HepG2 (cell line): ENCODE measurements at regions not wholly inside any gene's neighbourhood (a gene's known extent, or its start where the extent isn't known, plus 50 kb on each side); places are given as distances from the start of the nearest gene placed in this dataset.

Experiments used
- ATAC-seq: fragments of 200-7000 bp; cut with Tn5 transposase; 3 replicates; pipeline ENCODE4 v1.9.1; 2020; ENCODE audit warnings: mild to moderate bottlenecking, moderate library complexity
- BruUV-seq: library from RNA; stranded (reverse); fragments of 400-500 nt; replicated peaks from 2 replicates; lab custom pipeline; 2021; lab: Mats Ljungman, UMichigan
- CTCF ChIA-PET: fragments of 300-600 bp; formaldehyde crosslinking; extraction: SDS; loops from one replicate; lab custom pipeline; 2021; ENCODE audit warnings: low total read pairs, inconsistent platforms, low intra/inter-chr PET ratio; lab: Yijun Ruan, JAX
- POLR2A ChIA-PET: fragments of 350-600 bp; sonication (Branson Sonifier 250); formaldehyde crosslinking; loops from one replicate; lab custom pipeline; 2020; ENCODE audit warnings: antibody characterized with exemption, inconsistent platforms; lab: Yijun Ruan, JAX
- DNase-seq: peaks from one replicate; pipeline ENCODE4 v3.0.0-alpha.2; 2015; ENCODE audit warnings: low spot score
- FAIRE-seq: peaks from 3 replicates; lab custom pipeline; 2011; peaks lifted over from hg19 to GRCh38; lab: Jason Lieb, UNC
- H2AFZ ChIP-seq: one replicate; pipeline ENCODE4 v1.6.1; 2011; ENCODE audit warnings: low read length, inconsistent platforms
- H3K27ac ChIP-seq: fragments of 300-600 bp; 3 replicates; pipeline ENCODE4 v1.8.0; 2011; ENCODE audit warnings: mixed run types, mild to moderate bottlenecking, mixed read lengths, low read length, inconsistent platforms; ENCODE audit not compliant: insufficient read depth; ENCODE audit errors: extremely low read length
- H3K27me3 ChIP-seq, 2 experiments: fragments of 200-600 bp in 1 of 2; 2 replicates in 1 of 2; 3 replicates in 1 of 2; pipeline versions ENCODE4 v1.6.0 to v1.8.0; 2011; ENCODE audit warnings: low read length in 2 of 2, mild to moderate bottlenecking in 2 of 2, moderate library complexity in 2 of 2, inconsistent platforms in 1 of 2; ENCODE audit not compliant: insufficient read depth in 2 of 2, control insufficient read depth in 1 of 2
- H3K36me3 ChIP-seq, 2 experiments: fragments of 200-600 bp in 1 of 2; replicated peaks in 1 of 2; 2 replicates in 1 of 2; 3 replicates in 1 of 2; pipeline versions ENCODE4 v1.5.1 to v1.8.0; 2011; ENCODE audit warnings: low read length in 2 of 2, inconsistent platforms in 1 of 2; ENCODE audit not compliant: insufficient read depth in 2 of 2, control insufficient read depth in 1 of 2
- H3K4me1 ChIP-seq: 2 replicates; pipeline ENCODE4 v1.5.1; 2012; ENCODE audit warnings: low read length, inconsistent platforms; ENCODE audit not compliant: insufficient read depth
- H3K4me2 ChIP-seq: 2 replicates; pipeline ENCODE4 v1.6.0; 2011; ENCODE audit warnings: low read depth, low read length, inconsistent platforms
- H3K4me3 ChIP-seq, 3 experiments: fragments of 200-600 bp in 1 of 3; sonication (generic), shearing (Covaris generic) in 1 of 3; replicated peaks in 1 of 3; 2 replicates each; pipeline ENCODE4 v1.5.1; 2011 to 2016; ENCODE audit warnings: low read length in 3 of 3, inconsistent platforms in 2 of 3, low read depth in 2 of 3, mild to moderate bottlenecking in 2 of 3, control low read depth in 1 of 3, mixed read lengths in 1 of 3; ENCODE audit not compliant: insufficient read depth in 1 of 3
- H3K79me2 ChIP-seq: one replicate; pipeline ENCODE4 v1.6.1; 2011; ENCODE audit warnings: low read length, inconsistent platforms; ENCODE audit not compliant: insufficient read depth
- H3K9ac ChIP-seq: 2 replicates; pipeline ENCODE4 v1.6.0; 2011; ENCODE audit warnings: mild to moderate bottlenecking, low read depth, low read length, inconsistent platforms; ENCODE audit not compliant: insufficient read depth
- H3K9me3 ChIP-seq: 2 replicates; pipeline ENCODE4 v1.5.1; 2012; ENCODE audit warnings: mild to moderate bottlenecking, low read length
- H4K20me1 ChIP-seq: 2 replicates; pipeline ENCODE4 v1.6.0; 2011; ENCODE audit warnings: inconsistent platforms, mild to moderate bottlenecking, low read length, moderate library complexity; ENCODE audit not compliant: insufficient read depth
- CHD4 ChIP-seq: fragments of 200-600 bp; sonication (generic); IDR thresholded peaks from 2 replicates; pipeline ENCODE4 v1.7.0; 2017; ENCODE audit warnings: mild to moderate bottlenecking, low read length, borderline replicate concordance
- FUBP1 ChIP-seq: sonication (generic); formaldehyde crosslinking; IDR thresholded peaks from 2 replicates; pipeline ENCODE4 v1.5.1; 2020; ENCODE audit warnings: missing genetic modification reagents, mild to moderate bottlenecking, borderline replicate concordance
- HMG20A ChIP-seq: IDR thresholded peaks from 2 replicates; pipeline ENCODE4 v1.6.1; 2016; ENCODE audit warnings: borderline replicate concordance
- HOXA9 ChIP-seq: sonication (generic); formaldehyde crosslinking; IDR thresholded peaks from 2 replicates; pipeline ENCODE4 v1.8.1; 2022; ENCODE audit warnings: missing genetic modification reagents, mild to moderate bottlenecking, moderate library complexity, borderline replicate concordance
- KAT8 ChIP-seq: IDR thresholded peaks from 2 replicates; pipeline ENCODE4 v1.6.1; 2016; ENCODE audit warnings: missing genetic modification reagents, missing compliant biosample characterization
- MXD3 ChIP-seq: IDR thresholded peaks from 2 replicates; pipeline ENCODE4 v1.6.1; 2016; ENCODE audit warnings: mild to moderate bottlenecking, missing biosample characterization, missing genetic modification reagents
- MYNN ChIP-seq: sonication (generic); formaldehyde crosslinking; IDR thresholded peaks from 2 replicates; pipeline ENCODE4 v1.4.0; 2020; ENCODE audit warnings: mild to moderate bottlenecking, low read depth, missing genetic modification reagents
- RARA ChIP-seq: IDR thresholded peaks from 2 replicates; pipeline ENCODE4 v1.6.1; 2016; ENCODE audit warnings: missing genetic modification reagents, missing compliant biosample characterization
- RNF2 ChIP-seq: fragments of 450-650 bp; conservative IDR thresholded peaks from 2 replicates; pipeline ENCODE4 v1.6.1; 2016; ENCODE audit warnings: low read depth
- TCF7 ChIP-seq: sonication (generic); IDR thresholded peaks from 2 replicates; pipeline ENCODE4 v1.6.1; 2016; ENCODE audit warnings: antibody characterized with exemption, low read depth
- ZFP82 ChIP-seq: sonication (generic); formaldehyde crosslinking; IDR thresholded peaks from 2 replicates; pipeline ENCODE4 v1.5.1; 2020; ENCODE audit warnings: mild to moderate bottlenecking, missing genetic modification reagents, borderline replicate concordance
- ZGPAT ChIP-seq: IDR thresholded peaks from 2 replicates; pipeline ENCODE4 v1.6.1; 2016; ENCODE audit warnings: mild to moderate bottlenecking
- ZKSCAN5 ChIP-seq: sonication (generic); formaldehyde crosslinking; IDR thresholded peaks from 2 replicates; pipeline ENCODE4 v1.5.1; 2020; ENCODE audit warnings: mild to moderate bottlenecking, missing genetic modification reagents
- ZNF10 ChIP-seq: sonication (generic); formaldehyde crosslinking; IDR thresholded peaks from 2 replicates; pipeline ENCODE4 v1.4.0; 2020; ENCODE audit warnings: mild to moderate bottlenecking, low read depth, missing genetic modification reagents, borderline replicate concordance
- ZNF644 ChIP-seq: IDR thresholded peaks from 2 replicates; pipeline ENCODE4 v1.6.1; 2016; ENCODE audit warnings: low read depth
- ZNF687 ChIP-seq: sonication (generic); formaldehyde crosslinking; IDR thresholded peaks from 2 replicates; pipeline ENCODE4 v1.5.1; 2020; ENCODE audit warnings: mild to moderate bottlenecking, missing genetic modification reagents, moderate library complexity
- ZNF83 ChIP-seq: sonication (generic); formaldehyde crosslinking; IDR thresholded peaks from 2 replicates; pipeline ENCODE4 v1.4.0; 2020; ENCODE audit warnings: missing genetic modification reagents, mild to moderate bottlenecking, borderline replicate concordance
- WGBS: methylation state at CpG from one replicate; pipeline ENCODE4 v1.1.6; 2017; ENCODE audit warnings: low lambda C conversion rate; 5-methylcytosine and 5-hydroxymethylcytosine counted together
- in situ Hi-C: cut with HindIII; loops from 2 replicates; pipeline ENCODE4 v1.10.0; 2017; ENCODE audit warnings: low pct_unique_long_range_greater_than_20kb; ENCODE audit not compliant: extremely low pct_ligation_motif_present
- intact Hi-C: fragments of 100-400 bp; cut with micrococcal nuclease; formaldehyde crosslinking; loops from one replicate; pipeline ENCODE4 v1.10.0; 2022; ENCODE audit not compliant: unreplicated experiment

- no TSS peak for BruUV-seq
- no peak for DNase-seq
- no peaks in the 10 kb centered on the region for H3K9me3 ChIP-seq
- no peak for TF ChIP-seq KAT8 (CRISPR knock-in tag)
- no peak for TF ChIP-seq ZNF687
- no peak for TF ChIP-seq HOXA9 (CRISPR knock-in tag)
- TF ChIP-seq HMG20A (CRISPR knock-in tag) = no peak
- no peak for TF ChIP-seq ZGPAT (CRISPR knock-in tag)
- no peak for TF ChIP-seq ZFP82
- no peak for TF ChIP-seq FUBP1
- no peak for TF ChIP-seq ZKSCAN5 (CRISPR knock-in tag)
- no peak for TF ChIP-seq TCF7
- no peak for TF ChIP-seq MYNN (CRISPR knock-in tag)
- TF ChIP-seq ZNF83 (CRISPR knock-in tag) = no peak
- TF ChIP-seq ZNF644 (CRISPR knock-in tag) = no peak
- TF ChIP-seq RARA (CRISPR knock-in tag) = no peak
- TF ChIP-seq CHD4 = no peak
- TF ChIP-seq RNF2 = no peak
- TF ChIP-seq ZNF10 (CRISPR knock-in tag) = no peak
- no peak for TF ChIP-seq MXD3 (CRISPR knock-in tag)
- no peaks in the 10 kb centered on the region for H3K36me3 ChIP-seq
- ATAC-seq = no peak
- CTCF ChIA-PET = no interaction called here
- H3K4me2 ChIP-seq = no peak overlapping the region
- no peaks in the 10 kb centered on the region for H3K4me1 ChIP-seq
- no peak for FAIRE-seq
- H3K4me3 ChIP-seq = no peak overlapping the region
- intact Hi-C loops = no loop called here
- WGBS = 22% methylated on average over 8 of the region's 9 CpGs
- POLR2A ChIA-PET = no interaction called here
- H3K79me2 ChIP-seq = no peaks in the 10 kb centered on the region
- H3K27me3 ChIP-seq = peaks cover 2 to 45% of the 10 kb centered on the region in 2 experiments
- no peak overlapping the region for H3K27ac ChIP-seq
- in situ Hi-C loops = no loop called here
- H3K9ac ChIP-seq = no peak overlapping the region
- no peak overlapping the region for H2AFZ ChIP-seq
- no peaks in the 10 kb centered on the region for H4K20me1 ChIP-seq
These were observed 119.0 kb upstream of the LHX1 start for GRCh38 chr17:36818134-36818825.
